Muscle layer of duodenum (tissue), 2 donors: ENCODE measurements at regions not wholly inside any gene's neighbourhood (a gene's known extent, or its start where the extent isn't known, plus 50 kb on each side); places are given as distances from the start of the nearest gene placed in this dataset.

Source experiments
- H3K27ac ChIP-seq: one replicate; pipeline ENCODE4 v1.7.0; 2013; ENCODE audit warnings: mild to moderate bottlenecking, low read length
- H3K27me3 ChIP-seq: one replicate; pipeline ENCODE4 v1.7.0; 2013; ENCODE audit warnings: low read depth, mild to moderate bottlenecking, control low read depth, low read length
- H3K36me3 ChIP-seq, 2 donors: one replicate each; pipeline ENCODE4 v1.7.0; 2013; ENCODE audit warnings: low read length in 2 of 2, control low read depth in 1 of 2, mild to moderate bottlenecking in 1 of 2; ENCODE audit not compliant: insufficient read depth in 2 of 2, control insufficient read depth in 1 of 2
- H3K4me1 ChIP-seq, 2 donors: one replicate each; pipeline ENCODE4 v1.7.0; 2013; ENCODE audit warnings: low read length in 2 of 2, mild to moderate bottlenecking in 2 of 2, control low read depth in 1 of 2, moderate library complexity in 1 of 2; ENCODE audit not compliant: insufficient read depth in 2 of 2, control insufficient read depth in 1 of 2
- H3K4me3 ChIP-seq, 2 donors: one replicate each; pipeline ENCODE4 v1.7.0; 2013; ENCODE audit warnings: low read length in 2 of 2, low read depth in 1 of 2, mild to moderate bottlenecking in 1 of 2
- H3K9me3 ChIP-seq, 2 donors: one replicate each; pipeline ENCODE4 v1.7.0; 2013; ENCODE audit warnings: low read length in 2 of 2, control low read depth in 1 of 2, mild to moderate bottlenecking in 1 of 2; ENCODE audit not compliant: control insufficient read depth in 1 of 2
- donor health status: healthy.

DNA sequence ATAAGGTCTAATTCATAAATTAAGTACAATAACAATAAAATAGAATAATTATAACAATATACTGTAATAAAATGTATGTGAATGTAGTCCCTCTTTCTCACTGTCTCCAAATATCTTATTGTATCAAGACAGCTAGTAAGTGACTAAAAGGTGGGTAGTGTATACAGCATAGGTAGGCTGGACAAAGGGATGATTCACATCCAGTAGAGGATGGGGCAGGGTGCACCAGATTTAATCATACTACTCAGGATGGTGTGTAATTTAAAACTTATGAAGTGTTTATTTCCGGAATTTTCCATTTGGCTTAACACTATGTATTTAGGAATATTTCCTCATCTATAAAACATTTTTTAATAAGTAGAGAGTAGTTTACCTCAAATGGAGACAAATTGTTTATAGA is 876.1 kb upstream of the CADM2 start:
- no peaks in the 10 kb centered on the region for H3K9me3 ChIP-seq
- no peaks in the 10 kb centered on the region for H3K27me3 ChIP-seq
- H3K4me3 ChIP-seq: no peak overlapping the region
- no peaks in the 10 kb centered on the region for H3K36me3 ChIP-seq
- H3K4me1 ChIP-seq: no peaks in the 10 kb centered on the region
- H3K27ac ChIP-seq: no peak overlapping the region

DNA sequence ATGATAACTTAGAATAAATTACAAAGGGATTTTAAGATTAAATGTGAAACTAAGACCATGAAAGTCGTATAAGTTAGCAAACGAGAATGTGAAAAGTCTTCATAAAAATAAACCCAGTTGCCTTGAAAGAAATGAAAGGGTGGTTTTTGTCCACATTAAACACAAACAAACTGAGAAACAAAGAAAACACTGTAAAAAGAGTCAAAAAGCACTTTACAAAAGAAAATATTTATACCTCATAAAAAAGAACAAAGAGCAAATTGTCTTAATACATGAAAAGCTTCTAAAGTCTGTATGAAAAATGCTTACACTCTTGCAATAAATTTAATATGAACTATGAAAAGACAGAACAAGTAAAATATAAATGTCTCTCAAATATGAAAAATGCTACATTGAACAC is 865.9 kb upstream of the CADM2 start:
- Histone ChIP-seq H3K27me3 (no peaks in the 10 kb centered on the region), H3K9me3 (no peaks in the 10 kb centered on the region), H3K4me1 (no peaks in the 10 kb centered on the region), H3K36me3 (no peaks in the 10 kb centered on the region), H3K27ac (no peak overlapping the region), H3K4me3 (no peak overlapping the region)

DNA sequence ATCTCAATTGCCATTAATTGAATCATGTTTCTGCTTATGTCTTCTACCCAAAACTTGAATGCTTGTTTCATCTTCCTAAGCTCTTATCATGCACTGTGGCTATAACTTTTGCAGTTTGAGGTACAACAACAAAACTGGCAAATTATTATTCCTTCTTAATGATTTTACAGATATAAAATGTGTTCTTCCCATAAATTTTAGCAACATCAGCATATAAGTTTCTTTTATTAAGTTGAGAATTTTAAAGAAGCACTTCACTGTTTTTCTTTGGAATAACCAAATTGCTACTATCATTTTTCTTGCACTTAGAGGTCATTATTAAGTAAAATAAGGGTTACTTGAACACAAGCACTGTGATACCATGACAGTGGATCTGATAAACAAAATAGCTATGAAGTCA is 862.6 kb upstream of the CADM2 start:
- no peaks in the 10 kb centered on the region for H3K9me3 ChIP-seq
- H3K4me3 ChIP-seq: no peak overlapping the region
- H3K27ac ChIP-seq: no peak overlapping the region
- H3K36me3 ChIP-seq: no peaks in the 10 kb centered on the region
- no peaks in the 10 kb centered on the region for H3K27me3 ChIP-seq
- no peaks in the 10 kb centered on the region for H3K4me1 ChIP-seq

DNA sequence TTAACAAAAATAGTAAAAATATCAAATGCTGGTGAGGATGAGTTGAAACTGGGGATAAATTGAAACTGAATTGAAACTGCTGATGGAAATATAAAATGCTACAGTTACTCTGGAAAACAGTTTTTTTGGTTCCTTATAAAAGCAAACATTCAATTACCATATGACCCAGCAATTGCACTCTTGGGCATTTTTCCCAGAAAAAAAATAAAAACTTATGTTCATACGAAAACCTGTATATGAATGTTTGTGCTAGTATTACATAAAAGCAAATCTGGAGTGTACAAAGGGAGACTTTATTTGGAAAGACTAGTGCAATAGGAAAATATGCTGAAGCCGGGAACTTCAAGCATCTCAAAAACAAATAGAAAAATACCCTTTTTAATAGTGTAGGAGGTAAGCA is 857.9 kb upstream of the CADM2 start:
- Histone ChIP-seq H3K27ac (no peak overlapping the region), H3K27me3 (no peaks in the 10 kb centered on the region), H3K36me3 (no peaks in the 10 kb centered on the region), H3K4me3 (no peak overlapping the region), H3K9me3 (no peaks in the 10 kb centered on the region), H3K4me1 (no peaks in the 10 kb centered on the region)

DNA sequence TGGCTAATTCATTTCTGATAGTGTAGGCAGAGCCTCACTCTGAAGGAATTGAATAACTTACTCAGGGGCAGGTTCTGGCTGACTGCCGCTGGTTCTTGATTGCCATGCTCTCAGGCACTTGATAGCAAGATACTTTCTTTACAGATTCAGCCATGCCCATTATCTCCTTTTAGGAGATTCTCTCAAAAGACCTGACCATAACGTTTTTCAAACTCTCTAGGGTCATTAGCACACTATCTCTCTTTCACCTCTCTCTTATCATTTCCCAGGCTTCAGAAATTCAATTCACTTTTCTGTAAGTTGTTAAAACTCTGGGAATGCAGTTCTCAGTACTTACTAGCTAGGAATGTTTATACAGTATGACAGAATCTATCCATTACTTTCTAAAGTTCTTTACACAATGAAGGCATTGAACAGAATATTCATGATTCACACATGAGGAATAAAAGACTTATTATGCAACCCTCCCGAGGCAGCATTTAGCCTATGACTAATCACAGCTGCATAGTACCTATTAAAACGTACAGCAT is 850.3 kb upstream of the CADM2 start:
- no peaks in the 10 kb centered on the region for H3K9me3 ChIP-seq
- H3K27ac ChIP-seq: no peak overlapping the region
- no peaks in the 10 kb centered on the region for H3K36me3 ChIP-seq
- no peaks in the 10 kb centered on the region for H3K4me1 ChIP-seq
- H3K4me3 ChIP-seq: no peak overlapping the region
- H3K27me3 ChIP-seq: no peaks in the 10 kb centered on the region

DNA sequence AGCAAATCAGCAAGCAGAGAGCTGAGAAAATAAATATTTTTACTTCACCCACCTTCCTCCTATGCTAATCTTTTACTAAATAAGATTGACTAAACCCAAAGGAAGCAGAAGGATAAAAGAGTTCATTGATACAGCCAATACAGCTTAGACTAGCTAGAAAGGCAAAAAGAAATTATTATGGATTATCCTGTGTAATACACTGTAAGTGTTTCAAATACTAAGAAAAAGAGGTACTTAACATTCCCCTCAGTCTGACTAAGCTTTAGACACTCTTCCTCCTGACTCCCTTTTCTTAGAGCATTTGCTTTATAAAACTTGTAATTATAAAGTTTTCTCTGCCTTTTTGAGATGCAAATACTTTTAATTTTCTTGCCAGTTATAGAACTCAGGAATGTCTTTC is 848.9 kb upstream of the CADM2 start:
- H3K4me3 ChIP-seq: no peak overlapping the region
- H3K9me3 ChIP-seq: no peaks in the 10 kb centered on the region
- H3K4me1 ChIP-seq: no peaks in the 10 kb centered on the region
- no peaks in the 10 kb centered on the region for H3K36me3 ChIP-seq
- no peaks in the 10 kb centered on the region for H3K27me3 ChIP-seq
- H3K27ac ChIP-seq: no peak overlapping the region

DNA sequence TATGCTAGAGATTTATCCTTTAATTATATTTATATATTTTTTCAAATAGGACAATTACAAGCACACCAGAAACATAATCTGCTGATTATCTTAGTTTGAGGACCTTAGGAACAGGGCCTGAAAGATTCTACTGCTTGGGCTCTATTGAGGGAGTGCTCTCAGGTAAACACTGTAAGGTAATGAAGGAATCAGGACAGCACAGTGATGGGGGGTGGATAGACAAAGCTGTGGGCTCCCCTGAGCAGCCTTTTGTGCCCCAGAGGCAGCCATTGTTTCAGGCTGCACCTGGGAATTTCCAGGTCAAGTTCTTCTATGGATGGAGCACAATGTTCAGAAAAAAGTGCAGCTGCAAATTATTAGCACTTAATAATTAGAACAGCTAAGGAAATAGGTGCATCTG is 848.0 kb upstream of the CADM2 start:
- H3K27me3 ChIP-seq: no peaks in the 10 kb centered on the region
- no peak overlapping the region for H3K27ac ChIP-seq
- H3K9me3 ChIP-seq: no peaks in the 10 kb centered on the region
- no peaks in the 10 kb centered on the region for H3K4me1 ChIP-seq
- H3K36me3 ChIP-seq: no peaks in the 10 kb centered on the region
- H3K4me3 ChIP-seq: no peak overlapping the region

DNA sequence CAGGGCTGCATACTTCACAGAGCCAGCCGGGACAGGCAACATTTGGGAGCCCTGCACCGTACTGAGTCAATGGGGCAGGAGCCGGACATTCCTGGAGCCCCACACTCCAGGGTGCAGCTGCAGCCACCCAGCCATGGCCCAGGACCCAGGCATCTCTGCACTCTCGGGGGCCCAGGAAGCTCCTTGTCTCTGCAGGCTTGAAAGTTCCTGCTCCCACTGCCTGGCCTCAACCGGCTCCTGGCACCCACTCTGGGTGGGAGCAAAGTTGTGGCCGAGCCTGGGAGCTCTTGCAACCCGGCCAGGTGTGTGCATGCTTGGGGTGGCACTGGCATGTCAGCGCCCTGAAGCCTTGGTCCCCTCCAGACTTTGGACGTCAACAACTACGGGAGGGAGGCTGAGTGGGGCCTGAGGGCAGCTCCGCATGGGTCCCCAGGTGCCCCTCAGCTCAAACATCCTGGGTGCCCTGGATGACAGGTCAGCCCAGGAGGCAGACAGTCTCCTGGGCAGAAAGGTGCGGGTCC is 833.5 kb upstream of the CADM2 start:
- Histone ChIP-seq H3K4me1 (no peaks in the 10 kb centered on the region), H3K36me3 (no peaks in the 10 kb centered on the region), H3K9me3 (no peaks in the 10 kb centered on the region), H3K27ac (no peak overlapping the region), H3K4me3 (no peak overlapping the region), H3K27me3 (no peaks in the 10 kb centered on the region)

DNA sequence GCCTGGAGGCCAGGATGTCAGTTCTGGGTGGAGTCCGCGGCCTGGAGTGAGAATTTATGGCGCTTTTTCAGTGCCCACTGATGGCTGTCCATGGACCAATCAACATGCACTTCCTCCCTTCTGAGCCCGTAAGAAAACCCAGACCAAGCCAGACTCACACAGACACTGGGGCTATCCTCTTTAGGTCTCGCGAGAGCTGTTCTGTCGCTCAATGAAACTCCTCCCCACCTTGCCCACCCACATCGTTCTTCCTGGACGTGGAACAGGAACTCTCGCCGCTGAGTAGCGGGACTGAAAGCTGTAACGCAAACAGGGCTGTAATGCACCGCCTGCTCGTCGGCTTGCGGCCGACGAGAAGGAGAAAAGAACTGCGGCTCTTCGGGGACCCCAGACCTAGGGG is 833.0 kb upstream of the CADM2 start:
- Histone ChIP-seq H3K36me3 (no peaks in the 10 kb centered on the region), H3K27ac (no peak overlapping the region), H3K27me3 (no peaks in the 10 kb centered on the region), H3K4me1 (no peaks in the 10 kb centered on the region), H3K4me3 (no peak overlapping the region), H3K9me3 (no peaks in the 10 kb centered on the region)

DNA sequence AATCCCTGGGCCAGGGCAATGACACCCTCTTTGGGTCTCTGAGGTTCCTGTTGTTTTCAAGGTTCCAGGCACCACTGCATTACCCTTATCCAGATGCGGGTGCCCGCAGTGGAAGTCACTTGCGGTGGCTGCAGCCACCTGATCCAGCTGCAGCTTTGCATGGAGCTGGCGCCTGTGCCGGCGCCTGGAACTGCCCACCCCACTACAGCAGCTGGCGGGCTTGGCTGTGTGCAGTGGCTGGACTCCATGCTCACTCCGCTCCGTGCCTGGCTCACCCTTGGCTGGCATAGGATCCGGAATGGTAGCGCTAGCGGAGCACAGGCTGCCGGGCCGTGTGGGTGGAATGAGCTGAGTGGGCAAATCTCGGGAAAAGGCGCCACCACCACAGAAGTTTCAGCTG is 832.6 kb upstream of the CADM2 start:
- Histone ChIP-seq H3K4me3 (no peak overlapping the region), H3K4me1 (no peaks in the 10 kb centered on the region), H3K36me3 (no peaks in the 10 kb centered on the region), H3K27ac (no peak overlapping the region), H3K27me3 (no peaks in the 10 kb centered on the region), H3K9me3 (no peaks in the 10 kb centered on the region)

DNA sequence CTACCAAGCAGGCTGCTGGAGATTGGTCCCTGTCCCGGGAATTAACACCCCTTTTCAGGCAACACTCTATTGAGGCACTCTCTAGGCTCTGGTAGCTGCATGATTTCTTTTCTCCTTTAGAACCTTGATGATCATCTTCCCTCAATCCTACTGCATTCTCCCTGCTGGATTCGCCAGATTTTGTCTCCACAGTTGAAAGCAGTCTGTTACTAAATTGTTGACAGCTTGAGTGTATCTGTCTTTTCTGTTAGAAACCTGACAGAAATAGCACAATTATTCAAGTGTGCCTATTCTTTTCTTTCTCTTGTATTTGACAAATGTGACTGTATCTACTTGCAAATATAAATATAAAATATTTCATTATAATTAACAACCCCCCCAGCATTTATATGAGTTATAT is 830.8 kb upstream of the CADM2 start:
- H3K36me3 ChIP-seq: no peaks in the 10 kb centered on the region
- no peak overlapping the region for H3K4me3 ChIP-seq
- no peaks in the 10 kb centered on the region for H3K9me3 ChIP-seq
- no peaks in the 10 kb centered on the region for H3K27me3 ChIP-seq
- no peaks in the 10 kb centered on the region for H3K4me1 ChIP-seq
- no peak overlapping the region for H3K27ac ChIP-seq

DNA sequence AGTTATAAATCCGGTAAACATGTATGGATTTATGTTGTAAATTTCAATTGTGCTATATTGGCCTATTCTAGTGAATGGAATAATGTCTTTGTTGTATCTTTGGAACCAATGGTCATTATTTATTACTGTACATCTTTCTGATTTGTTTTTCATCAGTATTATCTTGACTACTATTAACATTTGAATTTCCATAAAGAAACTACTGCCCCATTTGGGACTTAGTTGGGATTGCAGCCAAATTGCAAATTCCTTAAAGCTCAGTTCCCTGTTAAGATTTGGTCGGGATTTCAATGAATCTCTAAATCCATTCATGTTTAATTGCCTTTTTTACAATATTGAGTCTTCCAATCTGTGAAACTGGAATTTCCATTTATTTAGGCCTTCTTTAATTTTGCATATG is 822.4 kb upstream of the CADM2 start:
- H3K36me3 ChIP-seq: no peaks in the 10 kb centered on the region
- H3K9me3 ChIP-seq: no peaks in the 10 kb centered on the region
- H3K4me3 ChIP-seq: no peak overlapping the region
- no peak overlapping the region for H3K27ac ChIP-seq
- no peaks in the 10 kb centered on the region for H3K4me1 ChIP-seq
- no peaks in the 10 kb centered on the region for H3K27me3 ChIP-seq
